Ishikawa (cell line): ENCODE measurements at regions not wholly inside any gene's neighbourhood (a gene's known extent, or its start where the extent isn't known, plus 50 kb on each side); places are given as distances from the start of the nearest gene placed in this dataset.

Experiments
- CEBPB ChIP-seq: IDR thresholded peaks from 2 replicates; pipeline ENCODE4 v1.6.1; 2012
- CREB1 ChIP-seq: IDR thresholded peaks from 2 replicates; pipeline ENCODE4 v1.6.1; 2012; ENCODE audit warnings: low read depth
- EGR1 ChIP-seq: IDR thresholded peaks from 2 replicates; pipeline ENCODE4 v1.6.1; 2012
- EP300 ChIP-seq: IDR thresholded peaks from 2 replicates; pipeline ENCODE4 v1.6.1; 2012; ENCODE audit warnings: borderline replicate concordance
- FOXM1 ChIP-seq: IDR thresholded peaks from 2 replicates; pipeline ENCODE4 v1.6.1; 2012; ENCODE audit warnings: low read depth, borderline replicate concordance
- NFIC ChIP-seq: IDR thresholded peaks from 2 replicates; pipeline ENCODE4 v1.6.1; 2012
- RAD21 ChIP-seq: IDR thresholded peaks from 2 replicates; pipeline ENCODE4 v1.6.1; 2012; ENCODE audit warnings: low read depth
- TAF1 ChIP-seq: IDR thresholded peaks from 2 replicates; pipeline ENCODE4 v1.6.1; 2012; ENCODE audit warnings: low read depth, mild to moderate bottlenecking
- TCF12 ChIP-seq: IDR thresholded peaks from 2 replicates; pipeline ENCODE4 v1.6.1; 2012; ENCODE audit warnings: low read depth
- TEAD4 ChIP-seq: IDR thresholded peaks from 2 replicates; pipeline ENCODE4 v1.6.1; 2012
- YY1 ChIP-seq: IDR thresholded peaks from 2 replicates; pipeline ENCODE4 v1.6.1; 2012; ENCODE audit warnings: low read depth
- ZBTB7A ChIP-seq: IDR thresholded peaks from 2 replicates; pipeline ENCODE4 v1.6.1; 2012; ENCODE audit warnings: low read depth
- TF ChIP-seq, protein P1 (sequence below): IDR thresholded peaks from 2 replicates; pipeline ENCODE4 v1.6.1; 2012; ENCODE audit warnings: low read depth, mild to moderate bottlenecking
- TF ChIP-seq, protein P2 (sequence below): IDR thresholded peaks from 2 replicates; pipeline ENCODE4 v1.6.1; 2012
- TF ChIP-seq, protein P3 (sequence below): IDR thresholded peaks from 2 replicates; pipeline ENCODE4 v1.6.1; 2012

DNA sequence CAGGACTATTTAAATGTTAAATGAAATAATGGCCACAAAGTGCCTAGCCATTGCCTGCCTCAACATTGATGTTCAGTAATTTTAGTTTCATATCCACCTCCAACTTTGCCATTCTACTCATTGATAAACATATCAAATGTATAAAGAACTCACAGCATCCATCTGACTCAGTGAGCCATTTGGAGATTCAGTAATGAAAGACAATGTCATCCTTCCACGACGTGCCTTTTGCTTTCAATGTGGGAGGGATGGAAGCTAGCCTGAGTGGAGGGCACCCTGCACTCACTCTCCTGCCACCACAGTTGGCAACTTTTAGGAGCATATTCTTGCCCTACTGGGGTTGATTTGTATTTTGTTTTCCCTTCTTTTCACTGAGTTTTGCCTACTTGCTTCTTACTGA is 151.5 kb downstream of the GLUL start:
- TF ChIP-seq CREB1 (no peak), NFIC (no peak), TAF1 (no peak)

- TF ChIP-seq ZBTB7A (no peak), TAF1 (no peak), EP300 (no peak), CREB1 (no peak), EGR1 (no peak), RAD21 (no peak), CEBPB (no peak), TEAD4 (no peak), TCF12 (no peak)
- TF ChIP-seq, protein P1, sequence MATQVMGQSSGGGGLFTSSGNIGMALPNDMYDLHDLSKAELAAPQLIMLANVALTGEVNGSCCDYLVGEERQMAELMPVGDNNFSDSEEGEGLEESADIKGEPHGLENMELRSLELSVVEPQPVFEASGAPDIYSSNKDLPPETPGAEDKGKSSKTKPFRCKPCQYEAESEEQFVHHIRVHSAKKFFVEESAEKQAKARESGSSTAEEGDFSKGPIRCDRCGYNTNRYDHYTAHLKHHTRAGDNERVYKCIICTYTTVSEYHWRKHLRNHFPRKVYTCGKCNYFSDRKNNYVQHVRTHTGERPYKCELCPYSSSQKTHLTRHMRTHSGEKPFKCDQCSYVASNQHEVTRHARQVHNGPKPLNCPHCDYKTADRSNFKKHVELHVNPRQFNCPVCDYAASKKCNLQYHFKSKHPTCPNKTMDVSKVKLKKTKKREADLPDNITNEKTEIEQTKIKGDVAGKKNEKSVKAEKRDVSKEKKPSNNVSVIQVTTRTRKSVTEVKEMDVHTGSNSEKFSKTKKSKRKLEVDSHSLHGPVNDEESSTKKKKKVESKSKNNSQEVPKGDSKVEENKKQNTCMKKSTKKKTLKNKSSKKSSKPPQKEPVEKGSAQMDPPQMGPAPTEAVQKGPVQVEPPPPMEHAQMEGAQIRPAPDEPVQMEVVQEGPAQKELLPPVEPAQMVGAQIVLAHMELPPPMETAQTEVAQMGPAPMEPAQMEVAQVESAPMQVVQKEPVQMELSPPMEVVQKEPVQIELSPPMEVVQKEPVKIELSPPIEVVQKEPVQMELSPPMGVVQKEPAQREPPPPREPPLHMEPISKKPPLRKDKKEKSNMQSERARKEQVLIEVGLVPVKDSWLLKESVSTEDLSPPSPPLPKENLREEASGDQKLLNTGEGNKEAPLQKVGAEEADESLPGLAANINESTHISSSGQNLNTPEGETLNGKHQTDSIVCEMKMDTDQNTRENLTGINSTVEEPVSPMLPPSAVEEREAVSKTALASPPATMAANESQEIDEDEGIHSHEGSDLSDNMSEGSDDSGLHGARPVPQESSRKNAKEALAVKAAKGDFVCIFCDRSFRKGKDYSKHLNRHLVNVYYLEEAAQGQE, result no peak
Observed at GRCh38 chr1:182238421-182238820, 153.2 kb downstream of the GLUL start.

- TF ChIP-seq, protein P2, sequence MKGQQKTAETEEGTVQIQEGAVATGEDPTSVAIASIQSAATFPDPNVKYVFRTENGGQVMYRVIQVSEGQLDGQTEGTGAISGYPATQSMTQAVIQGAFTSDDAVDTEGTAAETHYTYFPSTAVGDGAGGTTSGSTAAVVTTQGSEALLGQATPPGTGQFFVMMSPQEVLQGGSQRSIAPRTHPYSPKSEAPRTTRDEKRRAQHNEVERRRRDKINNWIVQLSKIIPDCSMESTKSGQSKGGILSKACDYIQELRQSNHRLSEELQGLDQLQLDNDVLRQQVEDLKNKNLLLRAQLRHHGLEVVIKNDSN, result no peak
- no peak for TF ChIP-seq FOXM1
- TF ChIP-seq ZBTB7A, result no peak
- TF ChIP-seq NFIC, result no peak
- TF ChIP-seq, protein P1, result no peak
- TF ChIP-seq, protein P3, sequence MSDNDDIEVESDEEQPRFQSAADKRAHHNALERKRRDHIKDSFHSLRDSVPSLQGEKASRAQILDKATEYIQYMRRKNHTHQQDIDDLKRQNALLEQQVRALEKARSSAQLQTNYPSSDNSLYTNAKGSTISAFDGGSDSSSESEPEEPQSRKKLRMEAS, result no peak
- TF ChIP-seq TEAD4, result no peak
- no peak for TF ChIP-seq EP300
- no peak for TF ChIP-seq CEBPB
- TF ChIP-seq CREB1, result no peak
- TF ChIP-seq TCF12, result no peak
- TF ChIP-seq RAD21, result no peak
- no peak for TF ChIP-seq TAF1
- TF ChIP-seq YY1, result no peak
Observed at GRCh38 chr1:182237329-182237728, 154.3 kb downstream of the GLUL start.

DNA sequence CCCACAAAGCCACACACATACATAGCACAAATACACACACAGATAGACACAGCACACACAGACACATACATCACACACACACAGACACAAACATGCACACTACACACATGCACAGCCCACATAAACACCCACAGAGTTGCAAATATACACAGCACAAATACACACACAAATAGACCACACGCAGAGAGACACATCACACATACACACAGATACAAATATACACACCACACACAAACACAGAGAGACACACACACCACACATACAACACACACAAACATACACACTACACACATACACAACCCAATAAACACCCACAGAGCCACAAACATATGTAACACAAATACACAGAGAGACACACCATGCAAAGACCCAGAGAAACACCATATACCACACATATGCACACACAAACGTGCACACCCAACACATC is 154.9 kb downstream of the GLUL start:
- TF ChIP-seq, protein P2, result no peak
- TF ChIP-seq, protein P1, result no peak
- no peak for TF ChIP-seq TAF1
- TF ChIP-seq NFIC, result no peak
- TF ChIP-seq RAD21, result no peak
- no peak for TF ChIP-seq CREB1
- no peak for TF ChIP-seq EGR1
- no peak for TF ChIP-seq FOXM1
- no peak for TF ChIP-seq TEAD4
- no peak for TF ChIP-seq TCF12
- no peak for TF ChIP-seq ZBTB7A

- TF ChIP-seq NFIC (no peak), CEBPB (no peak), RAD21 (no peak), EP300 (no peak), ZBTB7A (no peak), FOXM1 (no peak), TCF12 (no peak), TAF1 (no peak), CREB1 (no peak), YY1 (no peak), TEAD4 (no peak), EGR1 (no peak)
- TF ChIP-seq, protein P1, result no peak
- TF ChIP-seq, protein P2, result no peak
- TF ChIP-seq, protein P3, result no peak
Observed at GRCh38 chr1:182235952-182236650, 155.5 kb downstream of the GLUL start.
